ENCODE measurements at regions not wholly inside any gene's neighbourhood (a gene's known extent, or its start where the extent isn't known, plus 50 kb on each side); places are given as distances from the start of the nearest gene placed in this dataset.
"Not testable (repeated sequence)": the region's sequence is repeated elsewhere in the genome, so short reads cannot be mapped to it uniquely, and the experiment has no call there.

- DNase-seq = no peak
Measured at GRCh38 chr6:141780296-141780695, 352.4 kb upstream of the GJE1 start.

- no peak for DNase-seq
Measured at GRCh38 chr6:141764388-141764787, 368.3 kb upstream of the GJE1 start.

GRCh38 chr6:141758430-141758829 lies 374.3 kb upstream of the GJE1 start:
- no peak for DNase-seq

- DNase-seq = no peak
Measured at GRCh38 chr6:141753180-141753579, 379.5 kb upstream of the GJE1 start.

- DNase-seq = no peak
Measured at GRCh38 chr6:141752677-141753076, 380.0 kb upstream of the GJE1 start.

- not testable (repeated sequence) for DNase-seq
Measured at GRCh38 chr6:141746324-141746723, 386.4 kb upstream of the GJE1 start.

GRCh38 chr6:141744971-141745370 lies 387.8 kb upstream of the GJE1 start:
- DNase-seq = peak in 1 of 2 donors; percentile 1

GRCh38 chr6:141744194-141744925 lies 388.4 kb upstream of the GJE1 start:
- DNase-seq = no peak

- DNase-seq = no peak
Measured at GRCh38 chr6:141736104-141736503, 396.6 kb upstream of the GJE1 start.

- no peak for DNase-seq
Measured at GRCh38 chr6:141735126-141735525, 397.6 kb upstream of the GJE1 start.

GRCh38 chr6:141734071-141734840 lies 398.5 kb upstream of the GJE1 start:
- no peak for DNase-seq

- DNase-seq = no peak
Measured at GRCh38 chr6:141729146-141729545, 403.6 kb upstream of the GJE1 start.

- DNase-seq = no peak
Measured at GRCh38 chr6:141728330-141728729, 404.4 kb upstream of the GJE1 start.

- DNase-seq = no peak
Measured at GRCh38 chr6:141726248-141726647, 406.5 kb upstream of the GJE1 start.

- DNase-seq = no peak
Measured at GRCh38 chr6:141724731-141725130, 408.0 kb upstream of the GJE1 start.

- DNase-seq = no peak
Measured at GRCh38 chr6:141719476-141719875, 413.2 kb upstream of the GJE1 start.

GRCh38 chr6:141705431-141705830 lies 427.3 kb upstream of the GJE1 start:
- DNase-seq = no peak

GRCh38 chr6:141704151-141704550 lies 428.6 kb upstream of the GJE1 start:
- DNase-seq = no peak

GRCh38 chr6:141701732-141702131 lies 431.0 kb upstream of the GJE1 start:
- no peak for DNase-seq

GRCh38 chr6:141700819-141701218 lies 431.9 kb upstream of the GJE1 start:
- DNase-seq = no peak

GRCh38 chr6:141688916-141689315 lies 443.8 kb upstream of the GJE1 start:
- DNase-seq = no peak

GRCh38 chr6:141685416-141685815 lies 447.3 kb upstream of the GJE1 start:
- DNase-seq = no peak

GRCh38 chr6:141682391-141682790 lies 450.3 kb upstream of the GJE1 start:
- DNase-seq = no peak
